Gastroesophageal sphincter (tissue), 4 donors: ENCODE measurements at regions not wholly inside any gene's neighbourhood (a gene's known extent, or its start where the extent isn't known, plus 50 kb on each side); places are given as distances from the start of the nearest gene placed in this dataset.

Experiments
- ATAC-seq: fragments of 150-250 bp; one replicate; pipeline ENCODE4 v1.9.1; 2016; ENCODE audit warnings: mild to moderate bottlenecking, moderate library complexity
- H3K27ac ChIP-seq, 4 donors: fragments of 200-600 bp; sonication (generic) in 3 of 4; 1 replicate in 3 of 4; 2 replicates in 1 of 4; pipeline ENCODE4 v1.5.1; 2016 to 2019
- H3K27me3 ChIP-seq: fragments of 200-600 bp; sonication (generic); one replicate; pipeline ENCODE4 v1.5.1; 2019
- H3K36me3 ChIP-seq, 2 donors: fragments of 200-600 bp; sonication (generic); one replicate each; pipeline ENCODE4 v1.5.1; 2019; ENCODE audit warnings: control low read depth in 1 of 2
- H3K4me1 ChIP-seq, 3 donors: fragments of 200-600 bp; sonication (generic); 1 replicate in 2 of 3; 2 replicates in 1 of 3; pipeline ENCODE4 v1.5.1; 2016 to 2019; ENCODE audit warnings: control low read depth in 2 of 3
- H3K4me3 ChIP-seq, 2 donors: fragments of 200-600 bp; sonication (generic); one replicate each; pipeline ENCODE4 v1.5.1; 2019; ENCODE audit warnings: mild to moderate bottlenecking in 1 of 2, moderate library complexity in 1 of 2
- H3K9me3 ChIP-seq, 3 donors: fragments of 200-600 bp; sonication (generic); one replicate each; pipeline ENCODE4 v1.5.1; 2017 to 2019; ENCODE audit warnings: control low read depth in 2 of 3
- CTCF ChIP-seq, 4 experiments: fragments of 200-600 bp in 2 of 4; fragments of 450-650 bp in 2 of 4; sonication (generic) in 1 of 4; IDR thresholded peaks; one replicate each; pipeline ENCODE4 v1.5.1; 2017 to 2019; ENCODE audit warnings: antibody characterized with exemption in 4 of 4, mild to moderate bottlenecking in 2 of 4, moderate library complexity in 2 of 4
- EP300 ChIP-seq: sonication (generic); formaldehyde crosslinking; IDR thresholded peaks from one replicate; pipeline ENCODE4 v1.6.1; 2017; ENCODE audit warnings: antibody characterized with exemption, mild to moderate bottlenecking
- POLR2A ChIP-seq, 2 donors: fragments of 450-650 bp; IDR thresholded peaks; one replicate each; pipeline ENCODE4 v1.6.1; 2017; ENCODE audit warnings: antibody characterized with exemption in 2 of 2, mild to moderate bottlenecking in 2 of 2, moderate library complexity in 1 of 2
- POLR2AphosphoS5 ChIP-seq: sonication (generic); formaldehyde crosslinking; IDR thresholded peaks from one replicate; pipeline ENCODE4 v1.6.1; 2017; ENCODE audit warnings: antibody characterized with exemption
- WGBS, 2 donors: methylation state at CpG; one replicate each; pipeline ENCODE4 v1.1.5; 2018; ENCODE audit warnings: low coverage in 1 of 2; 5-methylcytosine and 5-hydroxymethylcytosine counted together

- 74 to 82% methylated on average over 9 to 11 of the region's 13 CpGs for WGBS, 2 donors
- Histone ChIP-seq H3K4me3 (no peak overlapping the region), H3K36me3 (no peaks in the 10 kb centered on the region), H3K4me1 (peaks cover 0 to 7% (median 0%) of the 10 kb centered on the region in 3 donors), H3K27ac (no peak overlapping the region), H3K27me3 (no peaks in the 10 kb centered on the region), H3K9me3 (no peaks in the 10 kb centered on the region)
- no peak for TF ChIP-seq POLR2A (IDR thresholded peaks at IDR 0.05)
- no peak for TF ChIP-seq POLR2AphosphoS5
- TF ChIP-seq CTCF (IDR thresholded peaks at IDR 0.05), result no peak
- TF ChIP-seq EP300, result no peak
- no peak for ATAC-seq
Observed at GRCh38 chr2:8475349-8476031, 206.4 kb upstream of the ID2 start.

GRCh38 chr2:8477552-8478470 is 204.0 kb upstream of the ID2 start:
- H3K27me3 ChIP-seq, result no peaks in the 10 kb centered on the region
- ATAC-seq, result peak; percentile 29
- no peaks in the 10 kb centered on the region for H3K36me3 ChIP-seq
- peak overlapping the region in 1 of 4 donors; percentile 58 for H3K27ac ChIP-seq
- H3K4me1 ChIP-seq, result peaks cover 0 to 7% (median 0%) of the 10 kb centered on the region in 3 donors
- TF ChIP-seq POLR2A (IDR thresholded peaks at IDR 0.05) (no peak), POLR2AphosphoS5 (no peak), CTCF (IDR thresholded peaks at IDR 0.05) (no peak), EP300 (no peak)
- 51 to 69% methylated on average over 4 to 5 of the region's 16 CpGs for WGBS, 2 donors
- H3K9me3 ChIP-seq, result no peaks in the 10 kb centered on the region
- H3K4me3 ChIP-seq, result no peak overlapping the region

- H3K36me3 ChIP-seq, result no peaks in the 10 kb centered on the region
Observed at GRCh38 chr2:8478471-8478793, 203.4 kb upstream of the ID2 start.

GRCh38 chr2:8479298-8479697 is 202.6 kb upstream of the ID2 start:
- Histone ChIP-seq H3K27ac (no peak overlapping the region), H3K4me1 (peaks cover 0 to 7% (median 0%) of the 10 kb centered on the region in 3 donors), H3K9me3 (no peaks in the 10 kb centered on the region), H3K4me3 (no peak overlapping the region), H3K27me3 (no peaks in the 10 kb centered on the region), H3K36me3 (no peaks in the 10 kb centered on the region)
- 58 to 83% methylated on average over 7 to 12 of the region's 12 CpGs for WGBS, 2 donors
- no peak for ATAC-seq
- TF ChIP-seq CTCF (IDR thresholded peaks at IDR 0.05) (no peak), EP300 (no peak), POLR2A (IDR thresholded peaks at IDR 0.05) (no peak), POLR2AphosphoS5 (no peak)

More at GRCh38 chr2:8478471-8478793, 203.4 kb upstream of the ID2 start:
- H3K27ac ChIP-seq, result peak overlapping the region in 1 of 4 donors; percentile 58
- H3K4me3 ChIP-seq, result no peak overlapping the region
- no peaks in the 10 kb centered on the region for H3K9me3 ChIP-seq
- H3K27me3 ChIP-seq, result no peaks in the 10 kb centered on the region
- no peak for ATAC-seq
- 63 to 81% methylated on average over 3 to 4 of the region's 4 CpGs for WGBS, 2 donors
- TF ChIP-seq POLR2AphosphoS5, result no peak
- TF ChIP-seq EP300, result no peak
- TF ChIP-seq CTCF (IDR thresholded peaks at IDR 0.05), result no peak
- no peak for TF ChIP-seq POLR2A (IDR thresholded peaks at IDR 0.05)
- peaks cover 0 to 7% (median 0%) of the 10 kb centered on the region in 3 donors for H3K4me1 ChIP-seq
